Thyroid gland (tissue), 4 donors: ENCODE measurements at regions not wholly inside any gene's neighbourhood (a gene's known extent, or its start where the extent isn't known, plus 50 kb on each side); places are given as distances from the start of the nearest gene placed in this dataset.
"Not testable (repeated sequence)": the region's sequence is repeated elsewhere in the genome, so short reads cannot be mapped to it uniquely, and the experiment has no call there.

Experiments
- DNase-seq, 2 donors: peaks; one replicate each; pipeline ENCODE4 v3.0.0-alpha.2; 2019
- H3K27ac ChIP-seq, 3 donors: fragments of 200-600 bp; sonication (generic); 1 replicate in 2 of 3; 2 replicates in 1 of 3; pipeline ENCODE4 v1.5.1; 2016 to 2019; ENCODE audit warnings: mild to moderate bottlenecking in 1 of 3, moderate library complexity in 1 of 3
- H3K27me3 ChIP-seq: fragments of 200-600 bp; sonication (generic); one replicate; pipeline ENCODE4 v1.5.1; 2019
- H3K36me3 ChIP-seq, 2 donors: fragments of 200-600 bp; sonication (generic); one replicate each; pipeline ENCODE4 v1.5.1; 2016 to 2019
- H3K4me1 ChIP-seq, 2 donors: fragments of 200-600 bp; sonication (generic); one replicate each; pipeline ENCODE4 v1.5.1; 2017 to 2019
- H3K4me3 ChIP-seq, 3 donors: fragments of 200-600 bp; sonication (generic); replicated peaks in 1 of 3; 1 replicate in 2 of 3; 2 replicates in 1 of 3; pipeline ENCODE4 v1.5.1; 2016; ENCODE audit warnings: mild to moderate bottlenecking in 1 of 3
- H3K9me3 ChIP-seq: fragments of 200-600 bp; sonication (generic); one replicate; pipeline ENCODE4 v1.5.1; 2017
- CTCF ChIP-seq, 6 experiments: fragments of 200-600 bp in 3 of 6; fragments of 450-650 bp in 3 of 6; sonication (generic) in 3 of 6; IDR thresholded peaks; one replicate each; pipeline ENCODE4 v1.5.1; 2016 to 2019; ENCODE audit warnings: antibody characterized with exemption in 6 of 6, mild to moderate bottlenecking in 2 of 6, inconsistent platforms in 1 of 6, moderate library complexity in 1 of 6
- POLR2A ChIP-seq, 2 donors: fragments of 450-650 bp; IDR thresholded peaks; one replicate each; pipeline ENCODE4 v1.6.1; 2017; ENCODE audit warnings: antibody characterized with exemption in 2 of 2, mild to moderate bottlenecking in 2 of 2, moderate library complexity in 1 of 2
- WGBS, 2 donors: methylation state at CpG; one replicate each; pipeline ENCODE4 v1.1.5; 2017; 5-methylcytosine and 5-hydroxymethylcytosine counted together
- intact Hi-C: fragments of 100-400 bp; cut with DNase I; formaldehyde crosslinking; loops from one replicate; pipeline ENCODE4 v1.15.1; 2023

DNA sequence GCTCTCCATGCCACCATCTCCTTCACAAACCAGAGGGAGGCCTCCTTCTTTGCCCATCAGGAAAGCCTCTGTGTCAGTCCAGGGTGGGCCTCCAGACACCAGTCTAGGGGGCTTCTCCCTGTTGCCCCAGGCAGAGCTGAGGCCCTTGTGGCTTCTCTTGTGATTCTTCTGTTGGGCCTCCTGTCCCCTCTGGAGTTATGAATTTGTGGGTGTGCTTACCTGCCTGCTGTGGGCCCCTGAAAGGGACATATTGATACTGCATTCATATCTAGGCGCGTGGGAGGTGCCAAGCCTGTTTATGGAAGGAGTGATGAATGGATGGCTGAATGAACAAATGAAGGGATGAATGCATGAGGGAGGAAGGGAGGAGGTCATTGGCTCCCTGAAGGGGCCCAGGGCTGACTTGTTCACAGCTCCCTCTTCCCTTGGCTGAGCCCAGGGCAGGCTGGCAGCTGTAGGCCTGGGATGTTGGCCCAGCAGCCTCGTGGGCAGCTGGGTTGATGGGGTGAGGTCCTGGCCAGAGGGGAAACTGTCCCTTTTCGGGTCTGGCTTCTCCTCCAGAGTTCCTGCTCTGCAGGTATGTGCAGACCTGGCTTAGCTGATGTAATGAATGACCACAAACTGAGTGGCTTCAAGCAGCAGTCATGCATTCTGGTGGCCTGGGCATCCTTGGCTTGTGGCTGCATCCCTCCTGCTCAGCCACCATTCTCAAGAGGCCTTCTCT is 195.4 kb downstream of the GOLGA6L6 start:
- no peak for TF ChIP-seq POLR2A (IDR thresholded peaks at IDR 0.05)
- TF ChIP-seq CTCF (IDR thresholded peaks at IDR 0.05), result no peak
- no peak for DNase-seq
- H3K27ac ChIP-seq, result no peak overlapping the region
- H3K9me3 ChIP-seq, result no peaks in the 10 kb centered on the region
- no peaks in the 10 kb centered on the region for H3K36me3 ChIP-seq
- intact Hi-C loops, result no loop called here
- no peaks in the 10 kb centered on the region for H3K4me1 ChIP-seq
- no peaks in the 10 kb centered on the region for H3K27me3 ChIP-seq
- WGBS, 2 donors, result 41 to 55% methylated on average over 4 of the region's 4 CpGs
- H3K4me3 ChIP-seq, result no peak overlapping the region

- Histone ChIP-seq H3K9me3 (no peaks in the 10 kb centered on the region), H3K4me1 (no peaks in the 10 kb centered on the region), H3K27me3 (no peaks in the 10 kb centered on the region), H3K4me3 (no peak overlapping the region), H3K36me3 (no peaks in the 10 kb centered on the region), H3K27ac (no peak overlapping the region)
- TF ChIP-seq CTCF (IDR thresholded peaks at IDR 0.05) (no peak), POLR2A (IDR thresholded peaks at IDR 0.05) (no peak)
- 64 to 85% methylated on average over 4 to 6 of the region's 7 CpGs for WGBS, 2 donors
- intact Hi-C loops, result no loop called here
- DNase-seq, result no peak
Observed at GRCh38 chr15:20345401-20345958, 196.1 kb downstream of the GOLGA6L6 start.

DNA sequence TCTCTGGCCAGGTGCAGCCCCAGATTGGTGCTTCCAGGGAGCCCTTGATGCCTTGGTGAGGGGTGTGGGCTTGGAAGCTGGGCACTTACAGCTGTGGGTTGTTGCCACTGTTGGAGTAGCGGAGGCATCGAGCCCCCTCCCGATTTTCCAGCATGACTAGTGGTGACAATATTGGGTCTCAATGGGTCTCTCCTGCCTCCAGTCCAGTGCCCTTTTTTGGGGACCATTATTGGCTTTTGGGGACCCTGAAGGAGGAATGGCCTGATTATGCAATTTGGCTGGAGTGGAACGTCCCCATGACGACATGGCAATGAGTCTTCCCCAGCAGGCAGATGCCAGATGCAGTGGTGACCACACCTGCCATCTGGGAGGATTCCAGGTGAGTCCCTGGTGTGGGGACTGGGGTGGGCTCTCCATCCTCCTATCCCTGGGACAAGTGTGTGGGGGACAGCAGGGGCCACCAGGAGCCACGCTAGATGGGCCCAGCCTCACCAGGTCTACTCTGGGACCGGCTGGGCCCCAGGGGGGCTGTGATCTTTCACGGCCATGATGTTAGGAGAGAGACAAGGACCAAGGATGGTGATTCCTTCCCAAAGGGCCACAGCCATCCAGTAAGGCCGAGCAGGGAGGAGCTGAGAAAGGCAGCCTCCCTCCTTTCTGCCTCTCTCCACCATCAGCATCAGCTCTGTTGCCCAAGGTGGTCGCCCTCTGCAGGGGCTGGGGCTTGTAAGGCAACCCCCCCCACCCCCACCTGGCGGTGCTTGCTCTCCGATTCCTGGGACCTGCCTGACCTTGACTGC is 196.8 kb downstream of the GOLGA6L6 start:
- Histone ChIP-seq H3K4me3 (no peak overlapping the region), H3K27ac (no peak overlapping the region), H3K4me1 (no peaks in the 10 kb centered on the region), H3K36me3 (no peaks in the 10 kb centered on the region), H3K9me3 (no peaks in the 10 kb centered on the region), H3K27me3 (no peaks in the 10 kb centered on the region)
- 70 to 78% methylated on average over 12 of the region's 12 CpGs for WGBS, 2 donors
- DNase-seq, result no peak
- intact Hi-C loops, result no loop called here
- TF ChIP-seq POLR2A (IDR thresholded peaks at IDR 0.05), result no peak

DNA sequence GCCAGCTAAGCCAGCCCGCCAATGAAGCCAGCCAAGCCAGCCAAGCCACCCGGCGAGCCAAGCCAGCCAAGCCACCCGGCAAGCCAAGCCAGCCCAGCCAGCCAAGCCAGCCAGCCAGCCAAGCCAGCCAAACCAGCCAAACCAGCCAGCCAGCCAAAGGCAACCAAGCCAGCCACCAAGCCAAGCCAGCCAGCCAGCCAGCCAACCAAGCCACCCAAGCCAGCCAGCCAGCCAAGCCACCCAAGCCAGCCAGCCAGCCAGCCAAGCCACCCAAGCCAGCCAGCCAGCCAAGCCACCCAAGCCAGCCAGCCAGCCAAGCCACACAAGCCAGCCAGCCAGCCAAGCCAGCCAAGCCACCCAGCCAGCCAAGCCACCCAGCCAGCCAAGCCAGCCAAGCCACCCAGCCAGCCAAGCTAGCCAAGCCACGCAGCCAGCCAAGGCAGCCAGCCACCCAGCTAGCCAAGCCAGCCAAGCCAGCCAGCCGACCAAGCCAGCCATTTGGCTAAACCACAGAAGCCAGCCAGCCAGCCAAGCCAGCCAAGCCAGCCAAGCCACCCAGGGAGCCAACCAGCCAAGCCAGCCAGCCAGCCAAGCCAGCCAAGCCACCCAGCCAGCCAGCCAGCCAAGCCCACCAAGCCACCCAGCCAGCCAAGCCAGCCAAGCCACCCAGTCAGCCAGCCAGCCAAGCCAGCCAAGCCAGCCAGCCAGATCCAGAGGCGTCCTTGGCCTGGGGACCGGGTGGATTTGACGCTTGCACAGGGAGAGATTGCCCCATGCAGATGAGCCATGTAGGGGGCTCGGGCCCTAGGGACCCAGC is 198.0 kb downstream of the GOLGA6L6 start:
- H3K36me3 ChIP-seq, H3K4me1 ChIP-seq, H3K27me3 ChIP-seq, H3K27ac ChIP-seq, DNase-seq, H3K9me3 ChIP-seq, H3K4me3 ChIP-seq, intact Hi-C loops: not testable (repeated sequence)
- 76 to 82% methylated on average over 3 to 8 of the region's 10 CpGs for WGBS, 2 donors

DNA sequence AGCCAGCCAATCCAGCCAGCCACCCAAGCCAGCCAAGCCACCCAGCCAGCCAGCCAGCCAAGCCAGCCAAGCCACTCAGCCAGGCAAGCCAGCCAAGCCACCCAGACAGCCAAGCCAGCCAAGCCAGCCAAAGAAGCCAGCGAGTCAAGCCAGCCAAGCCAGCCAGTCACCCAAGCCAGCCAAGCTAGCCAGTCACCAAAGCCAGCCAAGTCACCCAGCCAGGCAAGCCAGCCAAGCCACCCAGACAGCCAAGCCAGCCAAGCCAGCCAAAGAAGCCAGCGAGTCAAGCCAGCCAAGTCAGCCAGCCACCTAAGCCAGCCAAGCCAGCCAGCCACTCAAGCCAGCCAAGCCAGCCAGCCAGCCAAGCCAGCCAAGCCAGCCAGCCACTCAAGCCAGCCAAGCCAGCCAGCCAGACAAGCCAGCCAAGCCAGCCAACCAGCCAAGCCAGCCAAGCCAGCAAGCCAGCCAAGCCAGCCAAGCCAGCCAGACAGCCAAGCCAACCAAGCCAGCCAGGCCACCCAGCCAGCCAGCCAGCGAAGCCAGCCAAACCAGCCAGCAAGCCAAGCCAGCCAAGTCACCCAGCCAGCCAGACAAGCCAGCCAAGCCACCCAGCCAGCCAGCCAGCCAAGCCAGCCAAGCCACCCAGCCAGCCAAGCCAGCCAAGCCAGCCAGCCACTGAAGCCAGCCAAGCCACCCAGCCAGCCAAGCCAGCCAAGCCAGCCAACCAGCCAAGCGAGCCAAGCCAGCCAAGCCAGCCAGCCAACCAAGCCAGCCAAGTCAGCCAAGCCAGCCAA is 198.8 kb downstream of the GOLGA6L6 start:
- 40% methylated on average over 1 of the region's 4 CpGs; no CpG with 5 or more reads in 1 of the 2 donors for WGBS, 2 donors
- intact Hi-C loops, DNase-seq, H3K9me3 ChIP-seq, H3K36me3 ChIP-seq, H3K4me3 ChIP-seq, H3K4me1 ChIP-seq, H3K27ac ChIP-seq, H3K27me3 ChIP-seq: not testable (repeated sequence)
